Activated naive CD8-positive, alpha-beta T cell (primary cell): ENCODE measurements at regions not wholly inside any gene's neighbourhood (a gene's known extent, or its start where the extent isn't known, plus 50 kb on each side); places are given as distances from the start of the nearest gene placed in this dataset.
"Not testable (repeated sequence)": the region's sequence is repeated elsewhere in the genome, so short reads cannot be mapped to it uniquely, and the experiment has no call there.

Experiments used
- H3K27ac Mint-ChIP-seq: one replicate; pipeline ENCODE4 v1.8.0; 2021; ENCODE audit warnings: mixed read lengths
- H3K27me3 Mint-ChIP-seq: one replicate; pipeline ENCODE4 v1.8.0; 2021; ENCODE audit warnings: mixed read lengths
- H3K36me3 Mint-ChIP-seq: one replicate; pipeline ENCODE4 v1.8.0; 2021; ENCODE audit warnings: mixed read lengths
- H3K4me1 Mint-ChIP-seq: one replicate; pipeline ENCODE4 v1.8.0; 2021; ENCODE audit warnings: low read depth, mixed read lengths
- H3K4me3 Mint-ChIP-seq: one replicate; pipeline ENCODE4 v1.8.0; 2021; ENCODE audit warnings: mild to moderate bottlenecking, mixed read lengths
- H3K9me3 Mint-ChIP-seq: one replicate; pipeline ENCODE4 v1.8.0; 2021; ENCODE audit warnings: low read depth, mixed read lengths

DNA sequence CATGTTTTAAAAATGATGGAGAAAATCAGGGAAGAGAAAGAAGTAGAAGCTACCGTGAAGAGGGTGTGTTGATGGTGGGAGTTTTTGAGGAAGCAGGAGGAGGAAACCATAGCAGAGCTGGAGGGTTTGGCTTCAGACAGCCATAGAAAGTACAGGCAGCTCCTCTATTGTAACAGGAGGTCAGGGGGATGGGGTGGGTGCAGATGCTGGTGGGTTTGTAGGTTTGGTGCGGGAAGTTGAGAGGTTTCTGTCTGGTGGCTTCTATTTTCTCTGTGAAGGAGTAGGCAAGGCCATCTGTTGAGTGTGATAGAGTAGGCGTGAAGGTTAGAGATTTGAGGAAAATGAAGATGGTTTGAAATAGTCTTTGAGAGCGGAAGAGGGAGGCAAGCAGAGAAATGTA is 97.7 kb upstream of the TBC1D5 start:
- Mint-ChIP-seq H3K27me3 (peaks cover 2% of the 10 kb centered on the region), H3K27ac (no peak overlapping the region), H3K4me3 (no peak overlapping the region)

GRCh38 chr3:17836919-17837318 is 94.5 kb upstream of the TBC1D5 start:
- Mint-ChIP-seq H3K36me3 (no peaks in the 10 kb centered on the region), H3K4me1 (no peaks in the 10 kb centered on the region), H3K4me3 (no peak overlapping the region), H3K27me3 (peaks cover 6% of the 10 kb centered on the region), H3K27ac (no peak overlapping the region), H3K9me3 (no peaks in the 10 kb centered on the region)

More for the DNA sequence above, 97.7 kb upstream of the TBC1D5 start:
- H3K9me3 Mint-ChIP-seq: no peaks in the 10 kb centered on the region
- no peaks in the 10 kb centered on the region for H3K4me1 Mint-ChIP-seq
- no peaks in the 10 kb centered on the region for H3K36me3 Mint-ChIP-seq

DNA sequence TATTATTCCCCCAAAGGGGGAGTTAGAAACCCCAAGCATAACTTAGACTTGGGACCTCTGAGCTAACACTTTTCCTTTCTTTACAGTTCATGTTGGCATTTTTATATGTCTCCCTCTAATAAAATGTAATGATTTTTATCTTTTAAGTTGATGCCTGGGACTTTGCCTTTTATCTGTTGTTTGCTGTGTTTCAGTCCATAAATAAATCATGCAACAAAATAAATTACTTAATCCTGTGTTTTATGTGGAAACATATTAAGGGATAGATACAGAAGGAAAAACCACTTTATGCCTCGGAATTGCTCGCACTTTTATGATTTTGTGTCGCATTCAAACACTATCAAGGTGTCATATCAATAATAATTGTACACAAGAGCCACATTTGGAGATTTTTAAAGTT is 93.7 kb upstream of the TBC1D5 start:
- no peak overlapping the region for H3K27ac Mint-ChIP-seq
- no peaks in the 10 kb centered on the region for H3K4me1 Mint-ChIP-seq
- H3K36me3 Mint-ChIP-seq: no peaks in the 10 kb centered on the region
- H3K27me3 Mint-ChIP-seq: peaks cover 4% of the 10 kb centered on the region
- H3K9me3 Mint-ChIP-seq: no peaks in the 10 kb centered on the region
- no peak overlapping the region for H3K4me3 Mint-ChIP-seq

GRCh38 chr3:17833786-17834559 is 91.5 kb upstream of the TBC1D5 start:
- H3K36me3 Mint-ChIP-seq: no peaks in the 10 kb centered on the region
- H3K9me3 Mint-ChIP-seq: no peaks in the 10 kb centered on the region
- peaks cover 4% of the 10 kb centered on the region for H3K27me3 Mint-ChIP-seq

DNA sequence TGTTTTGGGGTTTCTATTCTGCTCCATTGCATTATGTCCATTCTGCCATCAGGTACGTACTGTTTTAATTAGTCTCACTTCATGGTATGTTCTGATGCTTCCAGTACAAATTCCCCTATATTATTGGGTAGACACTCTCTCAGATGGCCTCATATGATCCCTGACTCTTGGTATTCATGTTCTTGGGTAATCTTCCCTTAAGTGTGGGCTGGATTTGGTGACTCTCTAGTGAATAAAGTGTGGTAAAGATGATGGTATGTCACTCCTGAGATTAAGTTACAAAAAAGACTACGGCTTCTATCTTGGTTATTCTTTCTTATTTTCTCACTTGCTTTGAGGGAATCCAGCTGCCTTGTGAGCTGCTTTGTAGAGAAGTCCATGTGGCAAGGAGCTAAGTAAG is 89.6 kb upstream of the TBC1D5 start:
- no peaks in the 10 kb centered on the region for H3K36me3 Mint-ChIP-seq
- H3K9me3 Mint-ChIP-seq: no peaks in the 10 kb centered on the region
- H3K27me3 Mint-ChIP-seq: peaks cover 4% of the 10 kb centered on the region
- no peak overlapping the region for H3K27ac Mint-ChIP-seq
- no peak overlapping the region for H3K4me3 Mint-ChIP-seq
- H3K4me1 Mint-ChIP-seq: no peaks in the 10 kb centered on the region

More at GRCh38 chr3:17833786-17834559, 91.5 kb upstream of the TBC1D5 start:
- no peak overlapping the region for H3K4me3 Mint-ChIP-seq
- H3K27ac Mint-ChIP-seq: no peak overlapping the region
- no peaks in the 10 kb centered on the region for H3K4me1 Mint-ChIP-seq

GRCh38 chr3:17831366-17831765 is 88.9 kb upstream of the TBC1D5 start:
- Mint-ChIP-seq H3K4me3 (no peak overlapping the region), H3K9me3 (no peaks in the 10 kb centered on the region), H3K27me3 (peaks cover 4% of the 10 kb centered on the region), H3K4me1 (no peaks in the 10 kb centered on the region), H3K27ac (no peak overlapping the region), H3K36me3 (no peaks in the 10 kb centered on the region)

- Mint-ChIP-seq H3K36me3 (no peaks in the 10 kb centered on the region), H3K9me3 (no peaks in the 10 kb centered on the region), H3K4me1 (no peaks in the 10 kb centered on the region), H3K4me3 (no peak overlapping the region), H3K27me3 (peaks cover 4% of the 10 kb centered on the region), H3K27ac (no peak overlapping the region)
Observed at GRCh38 chr3:17830788-17831187, 88.4 kb upstream of the TBC1D5 start.

- Mint-ChIP-seq H3K9me3 (no peaks in the 10 kb centered on the region), H3K4me3 (no peak overlapping the region), H3K36me3 (no peaks in the 10 kb centered on the region), H3K4me1 (no peaks in the 10 kb centered on the region), H3K27me3 (no peaks in the 10 kb centered on the region), H3K27ac (no peak overlapping the region)
Observed at GRCh38 chr3:17828388-17828787, 86.0 kb upstream of the TBC1D5 start.

GRCh38 chr3:17825298-17825697 is 82.9 kb upstream of the TBC1D5 start:
- Mint-ChIP-seq H3K27me3 (no peaks in the 10 kb centered on the region), H3K4me3 (no peak overlapping the region), H3K36me3 (no peaks in the 10 kb centered on the region), H3K9me3 (no peaks in the 10 kb centered on the region), H3K27ac (no peak overlapping the region), H3K4me1 (no peaks in the 10 kb centered on the region)

GRCh38 chr3:17823816-17824215 is 81.4 kb upstream of the TBC1D5 start:
- no peak overlapping the region for H3K4me3 Mint-ChIP-seq
- no peaks in the 10 kb centered on the region for H3K9me3 Mint-ChIP-seq
- H3K27ac Mint-ChIP-seq: no peak overlapping the region
- H3K36me3 Mint-ChIP-seq: no peaks in the 10 kb centered on the region
- no peaks in the 10 kb centered on the region for H3K4me1 Mint-ChIP-seq
- H3K27me3 Mint-ChIP-seq: no peaks in the 10 kb centered on the region

DNA sequence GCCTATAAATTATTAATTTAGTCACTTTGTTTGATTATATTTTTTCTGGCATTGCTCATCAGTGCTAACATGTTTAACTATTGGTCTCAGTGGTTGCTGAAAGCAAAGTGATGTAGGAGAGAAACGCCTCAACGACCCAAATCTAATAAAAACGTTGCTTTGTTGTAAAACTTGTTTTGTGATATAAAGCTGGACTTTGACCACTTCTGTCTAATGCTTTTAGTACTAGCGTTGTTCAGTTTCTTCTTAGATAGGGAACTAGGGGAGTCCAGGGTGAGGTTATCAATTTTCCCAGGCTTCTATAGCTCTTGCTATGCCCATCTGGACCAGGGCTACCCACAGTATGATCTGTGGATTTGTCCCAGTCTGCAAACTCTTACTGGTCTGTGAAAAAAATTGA is 80.6 kb upstream of the TBC1D5 start:
- H3K27me3 Mint-ChIP-seq: no peaks in the 10 kb centered on the region

GRCh38 chr3:17820704-17821103 is 78.3 kb upstream of the TBC1D5 start:
- Mint-ChIP-seq H3K9me3 (no peaks in the 10 kb centered on the region), H3K4me1 (no peaks in the 10 kb centered on the region), H3K27ac (no peak overlapping the region), H3K4me3 (no peak overlapping the region), H3K27me3 (no peaks in the 10 kb centered on the region), H3K36me3 (no peaks in the 10 kb centered on the region)

More for the DNA sequence above, 80.6 kb upstream of the TBC1D5 start:
- H3K36me3 Mint-ChIP-seq: no peaks in the 10 kb centered on the region
- no peaks in the 10 kb centered on the region for H3K9me3 Mint-ChIP-seq
- no peak overlapping the region for H3K4me3 Mint-ChIP-seq
- no peak overlapping the region for H3K27ac Mint-ChIP-seq
- no peaks in the 10 kb centered on the region for H3K4me1 Mint-ChIP-seq

GRCh38 chr3:17820275-17820674 is 77.8 kb upstream of the TBC1D5 start:
- Mint-ChIP-seq H3K27me3 (no peaks in the 10 kb centered on the region), H3K9me3 (no peaks in the 10 kb centered on the region), H3K36me3 (no peaks in the 10 kb centered on the region), H3K4me1 (no peaks in the 10 kb centered on the region), H3K27ac (no peak overlapping the region), H3K4me3 (no peak overlapping the region)

GRCh38 chr3:17817973-17818372 is 75.5 kb upstream of the TBC1D5 start:
- H3K27me3 Mint-ChIP-seq, H3K4me3 Mint-ChIP-seq, H3K4me1 Mint-ChIP-seq, H3K36me3 Mint-ChIP-seq, H3K9me3 Mint-ChIP-seq, H3K27ac Mint-ChIP-seq: not testable (repeated sequence)

- Mint-ChIP-seq H3K4me1 (no peaks in the 10 kb centered on the region), H3K4me3 (no peak overlapping the region), H3K36me3 (no peaks in the 10 kb centered on the region), H3K27me3 (no peaks in the 10 kb centered on the region), H3K27ac (no peak overlapping the region), H3K9me3 (peaks cover 4% of the 10 kb centered on the region)
Observed at GRCh38 chr3:17817545-17817944, 75.1 kb upstream of the TBC1D5 start.

DNA sequence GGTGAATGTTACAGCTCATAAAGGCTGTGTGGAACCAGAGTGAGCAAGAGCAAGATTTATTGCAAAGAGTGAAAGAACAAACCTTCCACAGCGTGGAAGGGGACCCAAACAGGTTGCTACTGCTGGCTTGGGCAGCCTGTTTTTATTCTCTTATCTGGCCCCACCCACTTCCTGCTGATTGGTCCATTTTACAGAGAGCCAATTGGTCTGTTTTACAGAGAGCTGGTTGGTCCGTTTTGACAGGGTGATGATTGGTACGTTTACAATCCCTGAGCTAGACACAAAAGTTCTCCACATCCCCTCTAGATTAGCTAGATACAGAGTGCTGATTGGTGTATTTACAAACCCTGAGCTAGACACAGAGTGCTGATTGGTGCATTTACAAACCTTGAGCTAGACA is 74.4 kb upstream of the TBC1D5 start:
- not testable (repeated sequence) for H3K4me3 Mint-ChIP-seq, H3K36me3 Mint-ChIP-seq, H3K4me1 Mint-ChIP-seq, H3K27ac Mint-ChIP-seq, H3K9me3 Mint-ChIP-seq, H3K27me3 Mint-ChIP-seq
